H1 (cell line): ENCODE measurements at regions not wholly inside any gene's neighbourhood (a gene's known extent, or its start where the extent isn't known, plus 50 kb on each side); places are given as distances from the start of the nearest gene placed in this dataset.

Source experiments
- TBP ChIP-seq: IDR thresholded peaks from 2 replicates; pipeline ENCODE4 v1.6.1; 2011; ENCODE audit warnings: low read depth, low read length, improper control_type of control experiment

GRCh38 chr10:30127120-30127541 lies 67.7 kb upstream of the JCAD start (continued):
- no peak for TF ChIP-seq TBP
